SHP77 (cell line): ENCODE measurements at regions not wholly inside any gene's neighbourhood (a gene's known extent, or its start where the extent isn't known, plus 50 kb on each side); places are given as distances from the start of the nearest gene placed in this dataset.

Experiments
- DNase-seq, 2 experiments: peaks; one replicate each; lab custom pipeline; 2025; lab: John Stamatoyannopoulos, UW

DNA sequence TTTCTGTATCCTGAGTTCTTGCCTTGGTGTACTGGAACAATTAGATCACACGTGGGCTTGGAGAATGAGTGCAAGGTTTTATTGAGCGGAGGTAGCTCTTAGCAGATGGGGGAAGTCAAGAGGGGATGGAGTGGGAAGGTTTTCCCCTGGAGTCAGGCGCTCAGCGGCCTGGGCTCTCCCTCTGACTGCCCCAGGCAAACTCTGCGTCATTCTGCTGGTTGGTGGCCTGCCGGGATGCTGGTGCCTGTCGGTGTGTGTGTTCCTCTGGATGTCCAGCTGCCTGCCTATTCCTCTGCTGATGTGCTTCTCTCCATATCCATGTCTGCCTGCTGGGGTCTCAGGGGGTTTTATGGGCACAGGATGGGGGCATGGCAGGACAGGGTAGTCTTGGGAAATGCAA, 111.0 kb downstream of the TRIB2 start:
- DNase-seq = no peak

DNA sequence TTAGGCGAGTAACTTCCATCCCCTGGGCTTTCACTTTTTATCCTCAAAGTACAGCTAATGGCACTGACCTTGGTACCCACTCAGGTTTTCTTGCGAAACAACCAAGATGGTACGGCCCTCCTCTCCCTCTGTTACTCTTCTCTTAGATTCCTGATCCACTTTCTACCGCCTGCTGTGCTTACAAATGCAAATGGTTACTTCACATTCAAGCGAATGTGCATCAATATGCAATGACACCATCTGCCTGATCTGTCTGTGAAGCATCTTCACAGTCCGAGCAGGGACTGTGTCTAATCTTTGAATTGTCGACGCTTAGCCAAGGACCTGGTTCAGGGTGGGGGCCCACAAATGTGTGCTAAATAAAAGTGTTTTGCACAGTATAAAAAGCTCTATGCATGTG, 112.2 kb downstream of the TRIB2 start:
- no peak for DNase-seq

DNA sequence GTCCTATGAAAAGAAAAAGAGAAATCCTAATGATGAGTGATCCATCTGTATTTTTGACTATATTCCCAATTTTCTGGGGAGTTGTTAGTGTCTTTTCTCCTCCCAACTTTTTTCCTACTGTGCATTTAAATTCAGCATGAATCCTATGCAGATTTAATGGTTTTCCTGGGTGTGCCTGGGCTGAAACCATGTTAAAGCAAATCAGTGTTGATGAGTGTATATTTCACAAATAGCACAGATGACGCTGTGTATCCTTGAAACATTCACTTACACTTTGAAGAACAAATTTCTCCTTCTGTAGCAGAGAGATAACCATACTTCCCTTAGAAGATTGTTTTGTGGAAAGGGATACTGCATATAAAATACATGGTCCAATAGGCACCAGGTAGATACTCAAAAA, 114.3 kb downstream of the TRIB2 start:
- no peak for DNase-seq

DNA sequence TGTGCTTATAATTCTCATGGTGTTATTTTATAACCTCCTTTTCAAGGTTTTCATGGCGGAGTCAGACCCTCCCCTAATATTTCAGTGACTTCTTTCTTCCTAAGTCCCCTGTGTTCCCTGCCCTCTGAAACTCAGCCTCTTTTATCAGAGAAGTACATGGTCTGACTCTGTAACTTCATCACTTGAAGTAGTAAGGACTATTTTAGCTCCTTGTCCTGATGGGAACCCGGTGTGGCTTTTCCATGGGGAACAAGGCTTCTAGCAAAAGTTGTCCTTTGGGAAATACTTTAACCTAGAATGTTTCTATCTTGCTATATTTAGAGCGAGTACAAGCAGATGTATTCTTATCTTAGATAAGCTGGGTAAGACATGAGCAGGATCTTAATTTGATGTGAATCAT, 117.5 kb downstream of the TRIB2 start:
- DNase-seq = no peak

DNA sequence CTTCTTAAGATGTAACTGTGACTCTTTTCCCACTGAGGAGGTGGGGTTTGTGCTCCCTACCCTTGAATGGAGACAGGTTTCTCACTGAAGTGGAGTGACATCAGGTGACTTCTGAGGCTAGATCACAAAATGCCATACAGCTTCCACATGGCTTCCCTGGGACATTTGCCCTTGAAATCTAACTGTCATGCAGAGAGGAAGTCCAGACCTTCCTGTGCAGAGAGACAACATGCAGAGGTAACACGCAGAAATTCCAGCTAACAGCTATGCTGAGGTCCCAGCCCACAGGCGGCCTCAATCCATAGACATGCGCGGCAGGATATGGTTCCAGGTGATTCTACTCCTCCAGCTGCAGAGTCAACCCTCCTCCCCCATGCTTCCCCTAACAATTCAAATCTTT, 119.0 kb downstream of the TRIB2 start:
- DNase-seq = no peak

DNA sequence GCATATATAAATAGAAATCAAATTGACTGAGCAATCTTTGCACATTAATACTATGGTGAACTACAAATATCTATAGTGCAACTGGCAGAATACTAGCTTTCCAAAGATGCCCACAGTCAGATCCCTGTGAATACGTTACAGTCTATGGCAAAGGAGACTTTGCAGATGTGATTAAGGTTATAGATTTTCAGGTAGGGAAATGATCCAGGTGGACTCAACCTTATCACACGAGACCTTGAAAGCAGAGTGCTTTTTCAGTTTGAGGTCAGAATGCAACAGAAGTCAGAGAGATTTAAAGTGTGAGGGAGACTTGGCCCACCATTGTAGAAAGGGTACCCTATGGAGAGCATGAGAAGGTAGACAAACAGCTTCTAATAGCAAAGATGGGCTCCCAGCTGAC, 122.6 kb downstream of the TRIB2 start:
- no peak for DNase-seq

DNA sequence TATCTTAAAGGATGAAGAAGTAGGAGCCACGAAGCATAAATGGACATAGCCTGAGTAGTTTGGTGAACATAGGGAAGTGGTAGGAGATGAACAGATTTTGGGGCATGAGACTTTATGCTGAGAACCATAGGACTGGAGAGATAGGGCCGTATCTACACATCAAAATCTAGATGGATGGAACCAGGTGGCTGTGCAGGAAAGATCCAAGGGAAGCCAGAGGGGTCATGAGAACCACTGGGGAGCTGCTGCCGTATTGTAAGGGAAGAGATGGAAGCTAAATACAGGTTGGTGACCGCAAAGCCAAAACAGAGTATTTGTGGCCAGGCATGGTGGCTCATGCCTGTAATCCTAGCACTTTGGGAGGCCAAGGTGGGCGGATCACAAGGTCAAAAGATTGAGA, 124.3 kb downstream of the TRIB2 start:
- DNase-seq = no peak

DNA sequence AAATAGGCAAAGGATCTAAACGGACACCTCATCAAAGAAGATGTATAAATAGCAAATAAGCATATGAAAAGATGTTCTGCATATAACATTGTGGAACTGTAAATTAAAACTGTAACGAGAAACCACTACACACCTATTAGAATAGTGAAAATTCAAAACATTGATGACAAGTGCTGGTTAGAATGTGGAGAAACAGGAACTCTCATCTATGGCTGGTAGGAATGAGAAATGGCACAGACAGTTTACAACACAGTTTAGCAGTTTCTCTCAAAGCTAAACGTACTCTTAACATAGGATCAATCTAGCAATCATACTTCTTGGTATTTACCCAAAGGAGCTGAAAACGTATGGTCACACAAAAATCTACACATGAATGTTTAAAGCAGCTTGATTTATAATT, 126.2 kb downstream of the TRIB2 start:
- DNase-seq = no peak

DNA sequence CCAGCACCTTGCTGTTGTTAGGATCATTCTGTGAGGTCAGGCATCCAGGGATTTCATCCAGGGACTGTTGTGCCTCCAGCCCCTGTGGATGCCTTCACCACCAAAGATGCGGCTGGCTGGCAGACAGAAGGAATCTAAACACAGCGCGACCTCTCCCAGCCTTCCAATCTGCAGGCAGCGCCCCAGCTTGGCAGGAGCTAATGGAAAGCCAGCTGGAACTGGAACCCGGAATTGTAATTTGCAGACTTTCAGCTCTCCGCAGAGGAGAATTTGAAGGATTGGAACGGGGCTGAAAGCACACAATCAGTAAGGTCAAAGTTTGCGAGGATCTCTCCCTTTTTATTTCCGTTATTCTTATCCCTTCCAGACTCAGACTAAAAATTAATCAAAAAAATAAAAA, 127.8 kb downstream of the TRIB2 start:
- DNase-seq = no peak

DNA sequence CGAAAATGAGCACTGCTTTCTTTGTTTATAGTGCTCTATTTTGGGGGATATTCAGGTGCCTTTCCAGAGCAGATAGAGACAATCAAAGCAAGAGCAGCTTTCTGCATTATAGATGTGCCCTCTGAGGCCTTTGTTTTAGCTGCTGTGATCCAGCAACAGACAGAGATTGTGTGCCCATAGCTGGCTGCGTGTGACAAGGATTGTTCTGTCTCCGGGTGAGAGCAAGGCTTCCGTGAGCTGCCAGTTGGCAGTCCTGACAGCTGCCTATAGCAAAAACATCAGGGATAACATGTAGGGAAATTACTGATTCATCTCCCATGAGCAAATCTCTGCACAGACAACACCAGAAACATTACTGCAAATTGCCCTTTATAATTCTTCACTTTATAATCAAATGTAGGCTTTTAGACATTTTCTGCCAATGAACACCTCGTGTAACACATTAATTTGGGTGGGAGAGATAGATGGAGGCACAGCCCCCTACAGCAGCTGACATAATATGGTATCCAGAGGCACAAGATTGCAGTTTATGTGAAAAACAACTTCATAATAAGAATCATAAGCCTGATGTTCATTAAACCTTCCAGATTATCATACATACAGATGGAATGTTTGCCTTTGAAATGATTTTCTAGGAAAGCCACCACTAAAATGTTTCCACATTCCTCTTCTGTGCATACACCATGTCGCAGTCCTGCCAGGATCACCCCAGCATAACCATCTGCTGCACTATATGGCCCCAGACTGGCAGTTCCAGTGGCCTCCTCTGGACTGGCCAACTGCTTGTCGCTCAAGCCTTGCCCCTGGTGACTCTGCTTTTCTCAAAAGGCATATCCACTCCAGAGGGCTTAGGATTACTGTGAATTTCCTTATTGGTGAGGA, 131.2 kb downstream of the TRIB2 start:
- DNase-seq = no peak

DNA sequence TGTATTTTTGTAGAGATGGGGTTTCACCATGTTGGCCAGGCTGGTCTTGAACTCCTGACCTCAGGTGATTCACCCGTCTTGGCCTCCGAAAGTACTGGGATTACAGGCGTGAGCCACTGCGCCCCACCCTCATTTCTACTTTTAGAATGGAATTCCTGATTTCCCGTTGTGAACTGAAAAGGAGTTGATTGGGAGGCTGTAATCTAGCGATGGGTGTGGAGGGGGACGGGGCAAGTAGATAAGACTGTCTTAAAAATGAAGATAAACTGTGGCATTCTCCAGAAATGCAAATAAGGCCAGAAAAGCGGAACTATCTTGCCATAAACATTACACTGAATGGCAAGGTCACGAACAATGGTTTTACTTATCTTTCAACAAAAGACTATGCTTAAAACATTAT, 135.4 kb downstream of the TRIB2 start:
- no peak for DNase-seq

DNA sequence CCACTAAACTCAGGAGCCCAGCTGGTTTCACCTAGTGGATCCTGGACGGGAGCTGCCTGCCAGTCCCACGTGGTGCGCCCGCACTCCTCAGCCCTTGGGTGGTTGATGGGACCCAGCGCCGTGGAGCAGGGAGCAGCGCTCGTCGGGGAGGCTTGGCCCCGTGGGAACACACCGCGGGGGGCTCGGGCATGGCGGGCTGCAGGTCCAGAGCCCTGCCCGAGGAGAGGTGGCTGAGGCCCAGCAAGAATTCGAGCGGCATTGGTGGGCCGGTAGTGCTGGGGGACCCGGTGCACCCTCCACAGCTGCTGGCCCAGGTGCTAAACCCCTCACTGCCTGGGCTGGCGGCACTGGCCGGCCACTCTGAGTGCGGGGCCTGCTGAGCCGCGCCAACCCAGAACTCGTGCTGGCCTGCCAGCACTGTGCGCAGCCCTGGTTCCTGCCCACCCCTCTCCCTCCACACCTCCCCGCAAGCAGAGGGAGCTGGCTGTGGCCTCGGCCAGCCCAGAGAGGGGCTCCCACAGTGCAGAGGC, 137.3 kb downstream of the TRIB2 start:
- no peak for DNase-seq

DNA sequence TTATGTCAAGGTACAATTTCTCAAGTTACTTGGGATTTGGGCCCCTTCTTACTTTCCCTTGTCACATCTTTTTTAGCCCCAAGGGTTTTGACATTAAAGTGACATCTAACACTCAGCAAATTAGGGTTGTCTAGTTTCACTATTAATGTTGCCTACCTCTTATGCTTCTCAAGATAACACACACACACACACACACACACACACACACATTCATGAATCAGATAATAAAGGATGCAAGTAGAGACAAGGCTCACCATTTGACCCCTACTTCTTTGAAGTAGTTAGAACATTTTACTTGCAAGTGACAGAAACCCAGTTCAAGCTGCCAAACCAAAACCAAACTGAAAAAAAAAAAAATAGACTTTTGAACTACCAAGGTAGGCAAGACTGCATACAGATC, 138.8 kb downstream of the TRIB2 start:
- DNase-seq = no peak

DNA sequence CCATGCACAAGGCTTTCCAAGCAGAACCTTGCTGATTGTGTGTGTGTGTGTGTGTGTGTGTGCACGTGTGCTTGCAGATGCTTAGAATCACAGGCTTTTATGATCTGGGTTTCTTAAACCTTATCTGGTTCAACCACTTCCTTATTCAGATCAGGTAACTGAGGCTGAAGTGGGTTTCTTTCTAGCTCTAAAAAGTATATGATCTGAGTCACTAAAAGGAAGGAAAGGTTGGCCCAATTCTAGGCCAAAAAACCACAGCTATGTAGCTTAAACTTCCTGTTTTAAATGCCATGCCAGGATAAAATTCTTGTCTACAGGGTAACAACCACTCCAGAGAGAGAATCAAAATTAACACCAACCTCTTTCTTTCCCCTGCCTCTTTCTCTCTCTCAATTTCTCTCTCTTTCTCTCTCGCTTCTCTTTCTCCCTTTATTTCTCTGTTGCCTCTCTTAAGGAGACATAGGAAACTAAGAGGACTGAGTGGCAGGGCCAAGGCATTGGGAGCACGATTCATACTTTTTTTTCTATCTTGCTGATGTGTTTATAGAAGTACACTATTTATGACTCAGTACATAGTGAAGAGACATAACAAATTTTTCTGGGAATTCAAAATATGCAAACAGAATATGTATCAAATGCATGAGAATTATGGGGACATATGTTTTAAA, 140.3 kb downstream of the TRIB2 start:
- no peak for DNase-seq

DNA sequence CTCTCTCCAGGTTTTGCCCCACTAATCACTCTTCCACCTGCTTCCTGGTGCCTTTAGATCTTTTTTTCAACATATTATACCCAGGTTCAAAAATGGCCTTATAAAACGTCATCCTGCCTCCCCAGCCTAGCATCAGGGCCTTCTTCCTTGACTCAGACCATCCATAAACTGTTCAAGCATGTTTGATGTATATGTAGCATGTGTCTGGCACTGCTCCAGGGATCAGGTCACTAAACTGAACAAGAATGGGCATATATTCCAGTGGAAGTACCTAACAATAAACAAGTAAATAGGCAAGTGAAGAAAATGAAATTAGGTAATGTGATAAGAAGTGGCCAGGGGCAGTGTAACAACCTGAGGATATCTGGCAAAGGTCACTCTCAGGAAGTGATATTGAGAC, 141.2 kb downstream of the TRIB2 start:
- DNase-seq = no peak

DNA sequence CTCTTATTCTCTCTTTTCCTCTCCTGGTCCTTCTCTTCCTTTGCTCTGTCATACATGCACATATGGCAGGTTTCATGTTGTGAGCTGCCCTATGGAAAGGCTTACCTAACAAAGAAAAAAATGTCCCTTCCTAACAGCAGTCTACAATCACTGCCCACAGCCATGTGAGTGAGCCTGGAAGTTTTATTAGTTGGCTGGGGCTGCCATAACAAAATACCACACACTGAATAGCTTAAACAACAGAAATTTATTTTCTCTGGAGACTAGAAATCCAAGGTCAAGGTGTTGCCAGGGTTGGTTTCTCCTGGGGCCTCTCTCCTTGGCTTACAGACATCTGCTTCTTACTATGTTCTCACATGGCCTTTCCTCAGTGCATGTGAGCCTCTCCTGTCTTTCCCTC, 142.1 kb downstream of the TRIB2 start:
- DNase-seq = no peak

DNA sequence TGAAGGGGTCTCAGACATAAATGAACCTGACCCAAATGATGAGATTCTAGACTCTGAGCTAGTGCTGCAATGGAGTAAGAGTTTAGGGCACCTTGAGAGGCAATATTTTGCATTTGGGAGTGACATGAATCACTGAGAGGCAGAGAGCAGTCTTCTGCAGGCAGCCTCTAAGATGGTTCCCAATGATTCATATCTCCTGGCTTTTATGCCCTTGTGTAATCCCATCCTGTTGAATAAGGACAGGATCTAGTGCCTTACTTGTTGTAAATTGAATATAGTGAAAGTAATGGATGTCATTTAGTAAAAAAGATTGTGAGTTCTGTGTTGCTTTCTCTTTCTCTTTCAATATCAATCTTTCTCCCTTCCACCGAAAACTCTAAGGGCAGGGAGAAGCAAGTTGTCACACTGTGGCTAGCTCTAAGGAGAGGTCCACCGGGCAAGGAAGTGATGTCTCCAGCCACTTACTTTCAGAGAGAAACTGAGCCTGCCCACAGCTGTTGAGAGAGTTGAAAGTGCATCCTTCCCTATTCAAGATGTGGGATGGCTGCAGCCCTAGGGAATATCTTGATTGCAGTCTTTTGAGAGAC, 144.7 kb downstream of the TRIB2 start:
- DNase-seq = no peak

DNA sequence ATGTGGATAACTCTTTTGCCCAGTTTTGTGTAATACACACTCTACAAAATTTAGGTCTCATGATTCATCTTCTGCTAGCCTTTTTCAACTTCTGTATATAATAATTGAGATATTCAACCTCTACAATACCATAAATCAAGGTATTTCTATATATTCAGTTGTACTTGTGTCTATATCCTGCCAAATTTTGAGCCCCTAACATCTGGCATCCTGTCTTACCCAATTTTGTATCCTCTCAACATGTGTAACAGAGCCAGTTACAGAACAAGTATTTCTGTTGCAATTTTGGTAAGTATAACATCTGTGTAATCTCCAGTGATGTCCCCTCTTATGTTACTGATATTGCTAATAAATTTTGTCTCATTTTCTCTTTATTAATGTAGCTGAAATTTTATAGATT, 145.8 kb downstream of the TRIB2 start:
- no peak for DNase-seq

DNA sequence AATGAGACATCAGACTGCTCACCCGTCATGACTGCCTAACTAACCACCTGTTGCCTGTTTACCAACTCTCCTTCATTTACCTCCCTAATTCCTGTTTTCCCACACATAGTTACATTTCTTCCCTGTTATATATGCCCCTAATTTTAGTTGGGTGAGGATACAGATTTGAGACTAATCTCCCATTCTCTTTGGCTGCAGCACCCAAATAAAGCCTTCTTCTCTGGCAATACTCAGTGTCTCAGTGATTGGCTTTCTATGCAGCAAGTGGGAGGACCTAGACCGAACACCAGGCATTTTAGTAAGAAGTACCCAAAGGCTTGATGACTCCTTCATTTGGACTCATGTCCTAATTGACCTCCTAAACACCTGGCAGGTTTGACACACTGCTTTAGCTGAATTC, 147.2 kb downstream of the TRIB2 start:
- no peak for DNase-seq

DNA sequence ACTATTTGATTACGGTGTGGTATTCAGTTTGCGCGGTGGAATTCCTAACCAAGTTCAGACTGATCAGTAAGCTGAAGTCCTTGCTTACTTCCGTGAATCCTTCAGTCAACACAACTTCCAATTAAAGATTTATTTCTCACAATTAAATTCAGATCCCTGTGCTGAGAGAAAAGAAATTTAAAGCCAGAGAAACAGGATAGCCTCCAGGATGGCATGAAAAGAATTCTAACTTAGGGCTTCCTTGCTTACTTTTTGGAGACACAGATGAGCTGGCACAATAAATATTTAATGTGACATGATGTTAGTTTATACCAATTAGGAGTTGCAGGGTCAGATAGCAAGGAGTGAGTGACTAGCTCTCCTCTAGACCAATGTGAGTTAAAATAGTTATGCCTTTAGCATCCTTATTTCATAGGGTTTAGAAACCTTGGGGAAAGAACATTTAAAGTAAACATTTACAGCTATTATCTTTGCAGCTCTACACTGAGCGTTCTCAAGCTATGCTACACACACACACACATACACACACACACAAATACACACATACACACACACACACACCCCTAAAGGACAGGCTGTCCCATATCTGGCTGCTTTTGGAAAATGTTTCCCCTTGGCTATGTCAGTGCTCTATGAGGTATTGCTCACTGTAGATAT, 151.0 kb downstream of the TRIB2 start:
- DNase-seq = no peak

DNA sequence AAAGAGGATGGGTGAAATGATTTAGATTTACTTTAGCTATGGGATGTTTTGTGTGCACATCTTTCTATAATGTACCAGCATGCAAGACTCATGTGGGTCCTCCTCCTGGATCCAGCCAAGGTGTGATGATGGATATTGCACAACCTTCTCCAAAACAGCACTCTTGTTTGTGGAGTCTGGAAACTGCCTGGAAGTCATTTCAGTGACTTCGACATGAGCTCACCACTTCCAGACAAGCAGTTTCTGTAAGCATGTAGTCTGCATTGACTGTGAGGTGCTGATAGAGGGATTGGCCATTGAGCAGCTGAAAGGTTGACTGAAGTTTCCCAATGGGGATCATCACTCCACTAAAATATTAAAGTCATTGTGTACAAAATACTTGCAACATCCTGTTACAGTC, 154.0 kb downstream of the TRIB2 start:
- no peak for DNase-seq

DNA sequence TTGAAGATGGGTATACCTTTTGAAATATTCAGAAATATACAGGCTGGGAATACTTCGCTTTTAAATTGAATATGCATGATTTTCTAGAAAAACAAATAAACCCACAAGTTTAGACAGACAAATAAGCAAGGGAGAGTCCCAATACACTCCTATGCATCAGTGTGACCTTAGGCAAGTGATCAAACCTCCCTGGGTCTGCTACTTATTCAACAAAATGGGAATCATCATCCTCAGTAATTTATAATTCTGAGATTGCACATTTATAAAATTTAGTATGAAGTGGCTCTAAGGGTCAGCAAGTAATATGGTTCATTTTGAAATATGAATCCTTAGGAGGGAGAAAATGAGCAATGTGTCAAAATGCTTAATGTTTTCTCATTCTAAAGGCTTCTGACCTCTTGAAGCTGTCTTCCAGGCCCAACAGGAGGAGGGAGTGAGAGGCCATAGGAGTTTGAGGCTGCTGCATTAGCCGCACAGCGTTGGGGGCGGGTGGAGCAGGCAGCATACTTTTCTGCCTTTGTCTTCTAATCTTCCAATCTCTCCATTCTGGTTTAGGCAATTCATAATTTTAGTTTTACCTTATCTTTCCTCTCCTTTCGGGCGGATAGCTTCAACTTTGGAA, 155.1 kb downstream of the TRIB2 start:
- no peak for DNase-seq
